Upper lobe of left lung (tissue), 6 donors: ENCODE measurements at regions not wholly inside any gene's neighbourhood (a gene's known extent, or its start where the extent isn't known, plus 50 kb on each side); places are given as distances from the start of the nearest gene placed in this dataset.

Source experiments
- ATAC-seq, 2 donors: fragments of 200-7000 bp; cut with Tn5 transposase; one replicate each; pipeline ENCODE4 v1.9.1; 2022; ENCODE audit warnings: mild to moderate bottlenecking in 2 of 2, moderate library complexity in 2 of 2; ENCODE audit not compliant: low FRiP score in 2 of 2
- DNase-seq, 2 donors: peaks; one replicate each; pipeline ENCODE4 v3.0.0-alpha.2; 2019 to 2020
- H3K27ac ChIP-seq, 4 donors: fragments of 200-600 bp; sonication (generic); one replicate each; pipeline ENCODE4 v1.5.1; 2016 to 2019
- H3K27me3 ChIP-seq, 4 donors: fragments of 200-600 bp; sonication (generic); one replicate each; pipeline ENCODE4 v1.5.1; 2017 to 2019
- H3K36me3 ChIP-seq, 4 donors: fragments of 200-600 bp; sonication (generic); one replicate each; pipeline ENCODE4 v1.5.1; 2016 to 2019
- H3K4me1 ChIP-seq, 4 donors: fragments of 200-600 bp; sonication (generic); one replicate each; pipeline ENCODE4 v1.5.1; 2018 to 2019
- H3K4me3 ChIP-seq, 4 donors: fragments of 200-600 bp; sonication (generic); one replicate each; pipeline ENCODE4 v1.5.1; 2017 to 2019; ENCODE audit warnings: mild to moderate bottlenecking in 2 of 4, moderate library complexity in 1 of 4
- H3K9me3 ChIP-seq, 4 donors: fragments of 200-600 bp; sonication (generic); one replicate each; pipeline ENCODE4 v1.5.1; 2018 to 2019
- CTCF ChIP-seq, 6 experiments: fragments of 450-650 bp in 4 of 6; fragments of 200-600 bp in 2 of 6; sonication (generic) in 2 of 6; IDR thresholded peaks; one replicate each; pipeline ENCODE4 v1.5.1; 2016 to 2019; ENCODE audit warnings: antibody characterized with exemption in 6 of 6
- EP300 ChIP-seq, 4 donors: sonication (generic); formaldehyde crosslinking; IDR thresholded peaks; one replicate each; pipeline ENCODE4 v1.5.1; 2017; ENCODE audit warnings: antibody characterized with exemption in 4 of 4, control low read depth in 2 of 4
- POLR2A ChIP-seq, 4 donors: fragments of 450-650 bp; IDR thresholded peaks; one replicate each; pipeline ENCODE4 v1.5.1; 2016 to 2017; ENCODE audit warnings: antibody characterized with exemption in 4 of 4, mild to moderate bottlenecking in 2 of 4
- POLR2AphosphoS5 ChIP-seq, 2 donors: sonication (generic); formaldehyde crosslinking; IDR thresholded peaks; one replicate each; pipeline ENCODE4 v1.5.1; 2017; ENCODE audit warnings: antibody characterized with exemption in 2 of 2
- WGBS, 2 donors: methylation state at CpG; one replicate each; pipeline ENCODE4 v1.1.5; 2017 to 2018; 5-methylcytosine and 5-hydroxymethylcytosine counted together
- donor health status: DM: no; HTN: no; CAD: no; lungs with moderate emphysema.
- donor health status: DM: no; HTN: yes; CAD: no; lungs with severe emphysema.

GRCh38 chr2:7517088-7517487 lies 599.9 kb downstream of the RNF144A start:
- no peak overlapping the region for H3K27ac ChIP-seq
- no peaks in the 10 kb centered on the region for H3K27me3 ChIP-seq
- 73 to 76% methylated on average over 6 of the region's 6 CpGs for WGBS, 2 donors
- no peak overlapping the region for H3K4me3 ChIP-seq
- no peak for TF ChIP-seq CTCF (IDR thresholded peaks at IDR 0.05)
- TF ChIP-seq POLR2A (IDR thresholded peaks at IDR 0.05) = no peak
- TF ChIP-seq POLR2AphosphoS5 (IDR thresholded peaks at IDR 0.05) = no peak
- no peak for TF ChIP-seq EP300 (IDR thresholded peaks at IDR 0.05)
- no peak for DNase-seq
- no peaks in the 10 kb centered on the region for H3K9me3 ChIP-seq
- H3K4me1 ChIP-seq = no peaks in the 10 kb centered on the region
- no peaks in the 10 kb centered on the region for H3K36me3 ChIP-seq
- no peak for ATAC-seq

- TF ChIP-seq POLR2AphosphoS5 (IDR thresholded peaks at IDR 0.05) (no peak), EP300 (IDR thresholded peaks at IDR 0.05) (no peak), POLR2A (IDR thresholded peaks at IDR 0.05) (no peak), CTCF (IDR thresholded peaks at IDR 0.05) (no peak)
- WGBS, 2 donors = 72 to 77% methylated on average over 2 of the region's 2 CpGs
- Histone ChIP-seq H3K27me3 (no peaks in the 10 kb centered on the region), H3K4me1 (no peaks in the 10 kb centered on the region), H3K4me3 (no peak overlapping the region), H3K36me3 (no peaks in the 10 kb centered on the region), H3K9me3 (no peaks in the 10 kb centered on the region), H3K27ac (no peak overlapping the region)
- ATAC-seq (no peak), DNase-seq (no peak)
Measured at GRCh38 chr2:7517851-7518250, 600.6 kb downstream of the RNF144A start.

- TF ChIP-seq POLR2A (IDR thresholded peaks at IDR 0.05) = no peak
- TF ChIP-seq CTCF (IDR thresholded peaks at IDR 0.05) = no peak
- TF ChIP-seq POLR2AphosphoS5 (IDR thresholded peaks at IDR 0.05) = no peak
- TF ChIP-seq EP300 (IDR thresholded peaks at IDR 0.05) = no peak
- no peak for ATAC-seq
- 73 to 76% methylated on average over 12 of the region's 12 CpGs for WGBS, 2 donors
- H3K9me3 ChIP-seq = no peaks in the 10 kb centered on the region
- H3K4me3 ChIP-seq = no peak overlapping the region
- H3K4me1 ChIP-seq = no peaks in the 10 kb centered on the region
- no peak overlapping the region for H3K27ac ChIP-seq
- H3K36me3 ChIP-seq = no peaks in the 10 kb centered on the region
- H3K27me3 ChIP-seq = no peaks in the 10 kb centered on the region
- DNase-seq = no peak
Measured at GRCh38 chr2:7523481-7524120, 606.4 kb downstream of the RNF144A start.

GRCh38 chr2:7524195-7524594 lies 607.0 kb downstream of the RNF144A start:
- Histone ChIP-seq H3K4me3 (no peak overlapping the region), H3K9me3 (no peaks in the 10 kb centered on the region), H3K4me1 (no peaks in the 10 kb centered on the region), H3K27ac (no peak overlapping the region), H3K27me3 (no peaks in the 10 kb centered on the region), H3K36me3 (no peaks in the 10 kb centered on the region)
- DNase-seq (no peak), ATAC-seq (no peak)
- TF ChIP-seq EP300 (IDR thresholded peaks at IDR 0.05) (no peak), CTCF (IDR thresholded peaks at IDR 0.05) (no peak), POLR2AphosphoS5 (IDR thresholded peaks at IDR 0.05) (no peak), POLR2A (IDR thresholded peaks at IDR 0.05) (no peak)
- 81 to 89% methylated on average over 3 of the region's 3 CpGs for whole genome bisulfite sequencing, 2 donors

- TF ChIP-seq CTCF (IDR thresholded peaks at IDR 0.05) (no peak), POLR2AphosphoS5 (IDR thresholded peaks at IDR 0.05) (no peak), POLR2A (IDR thresholded peaks at IDR 0.05) (no peak), EP300 (IDR thresholded peaks at IDR 0.05) (no peak)
- DNase-seq = no peak
- Histone ChIP-seq H3K4me3 (no peak overlapping the region), H3K4me1 (no peaks in the 10 kb centered on the region), H3K27me3 (no peaks in the 10 kb centered on the region), H3K27ac (no peak overlapping the region), H3K36me3 (no peaks in the 10 kb centered on the region), H3K9me3 (peaks cover 3 to 8% (median 6%) of the 10 kb centered on the region in 4 donors)
- ATAC-seq = no peak
- 71 to 75% methylated on average over 1 of the region's 1 CpG for WGBS, 2 donors
Measured at GRCh38 chr2:7525746-7526145, 608.5 kb downstream of the RNF144A start.
